ENCODE measurements at regions not wholly inside any gene's neighbourhood (a gene's known extent, or its start where the extent isn't known, plus 50 kb on each side); places are given as distances from the start of the nearest gene placed in this dataset.

DNA sequence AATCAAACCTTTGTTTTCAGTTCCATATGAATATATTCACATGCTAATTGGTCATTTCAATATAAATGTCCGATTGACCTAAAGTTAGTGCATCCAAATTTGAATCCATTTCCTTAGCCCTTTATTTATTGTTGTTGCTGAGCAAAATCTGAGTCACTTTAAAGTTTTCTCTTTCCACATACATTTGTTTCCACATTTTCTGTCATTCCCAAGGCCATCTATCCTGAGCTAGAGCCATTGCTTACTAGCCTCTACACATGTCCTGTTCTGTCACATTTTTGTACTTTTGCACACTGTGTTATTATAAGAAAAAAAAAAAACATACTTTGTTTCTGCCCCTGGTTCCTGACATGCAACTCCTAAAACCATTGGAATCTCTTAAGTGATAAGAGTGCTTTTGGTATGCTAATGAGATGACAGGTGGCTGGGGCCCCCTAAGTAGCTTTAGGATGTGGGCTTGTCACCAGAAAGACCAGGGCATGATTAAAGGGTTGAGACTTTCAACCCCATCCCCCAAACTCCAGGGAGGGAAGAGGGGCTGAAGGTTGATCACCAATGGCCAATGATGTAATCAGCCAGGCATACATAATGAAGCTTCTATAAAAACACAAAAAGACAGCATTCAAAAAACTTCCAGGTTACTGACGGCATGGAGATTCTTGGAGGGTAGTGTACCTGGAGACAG lies 353.3 kb upstream of the MAGEB16 start:
- H3K36me3 Mint-ChIP-seq (ENCODE audit: insufficient read depth, unreplicated experiment): no peaks in the 10 kb centered on the region
- ChIA-PET CTCF (no interaction called here), POLR2A (no interaction called here)
- H3K9me3 Mint-ChIP-seq (ENCODE audit: unreplicated experiment): no peaks in the 10 kb centered on the region
- H3K4me1 ChIP-seq: no peaks in the 10 kb centered on the region
- TF ChIP-seq, protein P1, sequence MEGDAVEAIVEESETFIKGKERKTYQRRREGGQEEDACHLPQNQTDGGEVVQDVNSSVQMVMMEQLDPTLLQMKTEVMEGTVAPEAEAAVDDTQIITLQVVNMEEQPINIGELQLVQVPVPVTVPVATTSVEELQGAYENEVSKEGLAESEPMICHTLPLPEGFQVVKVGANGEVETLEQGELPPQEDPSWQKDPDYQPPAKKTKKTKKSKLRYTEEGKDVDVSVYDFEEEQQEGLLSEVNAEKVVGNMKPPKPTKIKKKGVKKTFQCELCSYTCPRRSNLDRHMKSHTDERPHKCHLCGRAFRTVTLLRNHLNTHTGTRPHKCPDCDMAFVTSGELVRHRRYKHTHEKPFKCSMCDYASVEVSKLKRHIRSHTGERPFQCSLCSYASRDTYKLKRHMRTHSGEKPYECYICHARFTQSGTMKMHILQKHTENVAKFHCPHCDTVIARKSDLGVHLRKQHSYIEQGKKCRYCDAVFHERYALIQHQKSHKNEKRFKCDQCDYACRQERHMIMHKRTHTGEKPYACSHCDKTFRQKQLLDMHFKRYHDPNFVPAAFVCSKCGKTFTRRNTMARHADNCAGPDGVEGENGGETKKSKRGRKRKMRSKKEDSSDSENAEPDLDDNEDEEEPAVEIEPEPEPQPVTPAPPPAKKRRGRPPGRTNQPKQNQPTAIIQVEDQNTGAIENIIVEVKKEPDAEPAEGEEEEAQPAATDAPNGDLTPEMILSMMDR (IDR thresholded peaks at IDR 0.05; ENCODE audit: insufficient read depth in 1 of 2, low read depth in 1 of 2, low read length in 1 of 2, severe bottlenecking in 1 of 2, unreplicated experiment in 1 of 2): no peak
- H3K36me3 ChIP-seq (ENCODE audit: control insufficient read depth, insufficient read depth, low read length): no peaks in the 10 kb centered on the region
- intact Hi-C loops (cut with micrococcal nuclease; ENCODE audit: unreplicated experiment): no loop called here
- no peak overlapping the region for H3K4me3 Mint-ChIP-seq (ENCODE audit: unreplicated experiment)
- no peaks in the 10 kb centered on the region for H3K27me3 Mint-ChIP-seq (ENCODE audit: insufficient read depth, unreplicated experiment)
- no peak overlapping the region for H3K4me3 ChIP-seq (ENCODE audit: low read depth, low read length)
- no peak overlapping the region for H3K27ac Mint-ChIP-seq (ENCODE audit: unreplicated experiment)
- no peaks in the 10 kb centered on the region for H3K27me3 ChIP-seq (replicated peaks; ENCODE audit: control insufficient read depth, insufficient read depth, low read length)
- H3K9me3 ChIP-seq: no peaks in the 10 kb centered on the region
- DNase-seq: no peak
- H3K4me1 Mint-ChIP-seq (ENCODE audit: low read depth, unreplicated experiment): no peaks in the 10 kb centered on the region
- BruUV-seq (replicated peaks): no TSS peak

DNA sequence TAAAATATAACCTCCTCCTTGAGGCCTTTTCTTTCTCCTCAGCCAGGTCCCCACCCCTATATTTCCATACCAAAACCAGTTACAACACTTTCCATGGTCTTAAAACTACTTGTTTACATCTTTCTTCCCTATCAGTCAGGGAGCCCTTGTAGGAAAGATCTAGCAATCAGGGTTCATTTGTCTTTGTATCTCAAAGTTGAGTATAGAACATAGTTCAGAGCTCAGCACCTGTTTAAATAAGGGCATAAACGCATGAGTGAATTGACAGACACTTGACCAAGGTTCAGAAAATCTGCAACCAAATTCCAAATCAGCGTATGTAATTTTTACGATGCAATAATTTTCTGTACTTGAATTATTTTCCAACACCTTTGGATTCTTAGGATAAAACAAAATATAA lies 352.2 kb upstream of the MAGEB16 start:
- intact Hi-C loops (cut with micrococcal nuclease; ENCODE audit: unreplicated experiment): no loop called here
- Histone ChIP-seq H3K4me1 (no peaks in the 10 kb centered on the region), H3K36me3 (ENCODE audit: control insufficient read depth, insufficient read depth, low read length) (no peaks in the 10 kb centered on the region), H3K4me3 (ENCODE audit: low read depth, low read length) (no peak overlapping the region), H3K27me3 (replicated peaks; ENCODE audit: control insufficient read depth, insufficient read depth, low read length) (no peaks in the 10 kb centered on the region), H3K9me3 (no peaks in the 10 kb centered on the region)
- ChIA-PET POLR2A (no interaction called here), CTCF (no interaction called here)
- TF ChIP-seq, protein P1 (IDR thresholded peaks at IDR 0.05; ENCODE audit: insufficient read depth in 1 of 2, low read depth in 1 of 2, low read length in 1 of 2, severe bottlenecking in 1 of 2, unreplicated experiment in 1 of 2): no peak
- no peak overlapping the region for H3K27ac Mint-ChIP-seq (ENCODE audit: unreplicated experiment)
- no peaks in the 10 kb centered on the region for H3K36me3 Mint-ChIP-seq (ENCODE audit: insufficient read depth, unreplicated experiment)
- no peak for DNase-seq
- BruUV-seq (replicated peaks): no TSS peak
- no peaks in the 10 kb centered on the region for H3K27me3 Mint-ChIP-seq (ENCODE audit: insufficient read depth, unreplicated experiment)
- H3K9me3 Mint-ChIP-seq (ENCODE audit: unreplicated experiment): no peaks in the 10 kb centered on the region
- no peak overlapping the region for H3K4me3 Mint-ChIP-seq (ENCODE audit: unreplicated experiment)
- no peaks in the 10 kb centered on the region for H3K4me1 Mint-ChIP-seq (ENCODE audit: low read depth, unreplicated experiment)

DNA sequence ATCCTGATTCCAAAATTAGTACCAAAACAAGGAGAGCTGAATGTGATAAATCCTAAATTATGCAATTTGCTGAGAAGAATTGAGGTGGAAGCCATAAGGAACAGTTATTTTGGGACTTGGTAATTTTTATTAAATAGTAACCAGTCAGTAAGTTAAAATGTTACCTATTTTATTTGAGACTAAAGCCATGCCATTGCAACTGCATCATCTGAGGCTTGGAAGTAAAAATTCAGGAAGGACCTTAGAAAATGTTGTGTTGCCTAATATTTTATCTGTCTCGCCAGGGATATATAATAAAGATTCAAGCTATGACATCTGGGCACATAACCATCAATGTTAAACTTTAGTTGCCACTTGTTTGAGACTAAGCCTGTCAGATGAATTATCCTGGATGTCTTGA lies 341.3 kb upstream of the MAGEB16 start:
- H3K27ac Mint-ChIP-seq (ENCODE audit: unreplicated experiment): no peak overlapping the region
- POLR2A ChIA-PET: no interaction called here
- Histone ChIP-seq H3K4me3 (ENCODE audit: low read depth, low read length) (no peak overlapping the region), H3K36me3 (ENCODE audit: control insufficient read depth, insufficient read depth, low read length) (no peaks in the 10 kb centered on the region), H3K4me1 (no peaks in the 10 kb centered on the region), H3K9me3 (no peaks in the 10 kb centered on the region), H3K27me3 (replicated peaks; ENCODE audit: control insufficient read depth, insufficient read depth, low read length) (no peaks in the 10 kb centered on the region)
- H3K4me1 Mint-ChIP-seq (ENCODE audit: low read depth, unreplicated experiment): no peaks in the 10 kb centered on the region
- no peaks in the 10 kb centered on the region for H3K36me3 Mint-ChIP-seq (ENCODE audit: insufficient read depth, unreplicated experiment)
- DNase-seq: no peak
- intact Hi-C loops (cut with micrococcal nuclease; ENCODE audit: unreplicated experiment): no loop called here
- no peaks in the 10 kb centered on the region for H3K27me3 Mint-ChIP-seq (ENCODE audit: insufficient read depth, unreplicated experiment)
- H3K9me3 Mint-ChIP-seq (ENCODE audit: unreplicated experiment): no peaks in the 10 kb centered on the region
- TF ChIP-seq, protein P1 (IDR thresholded peaks at IDR 0.05; ENCODE audit: insufficient read depth in 1 of 2, low read depth in 1 of 2, low read length in 1 of 2, severe bottlenecking in 1 of 2, unreplicated experiment in 1 of 2): no peak
- no peak overlapping the region for H3K4me3 Mint-ChIP-seq (ENCODE audit: unreplicated experiment)
- BruUV-seq (replicated peaks): no TSS peak
- CTCF ChIA-PET: no interaction called here
